GM13976 (cell line): ENCODE measurements at regions not wholly inside any gene's neighbourhood (a gene's known extent, or its start where the extent isn't known, plus 50 kb on each side); places are given as distances from the start of the nearest gene placed in this dataset.
"Not testable (repeated sequence)": the region's sequence is repeated elsewhere in the genome, so short reads cannot be mapped to it uniquely, and the experiment has no call there.

Experiments
- DNase-seq: peaks from one replicate; pipeline ENCODE4 v3.0.0; 2012; ENCODE audit warnings: low spot score
- CTCF ChIP-seq: IDR thresholded peaks from 2 replicates; pipeline ENCODE4 v1.5.1; 2012; ENCODE audit warnings: borderline replicate concordance, mild to moderate bottlenecking; ENCODE audit not compliant: insufficient read depth; ENCODE audit errors: extremely low read depth, missing control alignments, control extremely low read depth
- in situ Hi-C: fragments of 300-500 bp; cut with MboI; formaldehyde crosslinking; loops from one replicate; pipeline ENCODE4 v1.12.0; 2022; ENCODE audit warnings: low sequenced_read_pairs, mixed read lengths, inconsistent platforms; ENCODE audit not compliant: unreplicated experiment

- DNase-seq = no peak
- in situ Hi-C loops = no loop called here
- no peak for TF ChIP-seq CTCF
Measured at GRCh38 chr16:64088838-64089237, 1033.0 kb downstream of the CDH11 start.

GRCh38 chr16:64085296-64085695 is 1036.6 kb downstream of the CDH11 start:
- DNase-seq = no peak
- TF ChIP-seq CTCF = no peak
- in situ Hi-C loops = no loop called here

- TF ChIP-seq CTCF = no peak
- in situ Hi-C loops = no loop called here
- no peak for DNase-seq
Measured at GRCh38 chr16:64084706-64085105, 1037.2 kb downstream of the CDH11 start.

GRCh38 chr16:64083428-64084129 is 1038.3 kb downstream of the CDH11 start:
- no peak for TF ChIP-seq CTCF
- no peak for DNase-seq
- in situ Hi-C loops = no loop called here

- no peak for DNase-seq
- in situ Hi-C loops = no loop called here
- TF ChIP-seq CTCF = no peak
Measured at GRCh38 chr16:64077242-64077641, 1044.6 kb downstream of the CDH11 start.

- no peak for DNase-seq
- no peak for TF ChIP-seq CTCF
- in situ Hi-C loops = no loop called here
Measured at GRCh38 chr16:64074706-64075105, 1047.2 kb downstream of the CDH11 start.

- in situ Hi-C loops, DNase-seq: not testable (repeated sequence)
Measured at GRCh38 chr16:64072131-64072730, 1049.6 kb downstream of the CDH11 start.
